ENCODE measurements at regions not wholly inside any gene's neighbourhood (a gene's known extent, or its start where the extent isn't known, plus 50 kb on each side); places are given as distances from the start of the nearest gene placed in this dataset.
"Not testable (repeated sequence)": the region's sequence is repeated elsewhere in the genome, so short reads cannot be mapped to it uniquely, and the experiment has no call there.

DNA sequence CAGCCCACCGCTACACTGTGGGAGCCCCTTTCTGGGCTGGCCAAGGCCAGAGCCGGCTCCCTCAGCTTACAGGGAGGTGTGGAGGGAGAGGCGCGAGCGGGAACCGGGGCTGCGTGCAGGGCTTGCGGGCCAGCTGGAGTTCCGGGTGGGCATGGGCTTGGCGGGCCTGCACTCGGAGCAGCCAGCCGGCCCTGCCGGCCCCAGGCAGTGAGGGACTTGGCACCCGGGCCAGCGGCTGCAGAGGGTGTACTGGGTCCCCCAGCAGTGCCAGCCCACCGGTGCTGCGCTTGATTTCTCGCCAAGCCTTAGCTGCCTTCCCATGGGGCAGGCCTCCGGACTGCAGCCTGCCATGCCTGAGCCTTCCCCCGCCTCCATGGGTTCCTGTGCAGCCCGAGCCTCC is 306.2 kb downstream of the PPP4R3C start:
- not testable (repeated sequence) for DNase-seq (ENCODE audit: low spot score)

DNA sequence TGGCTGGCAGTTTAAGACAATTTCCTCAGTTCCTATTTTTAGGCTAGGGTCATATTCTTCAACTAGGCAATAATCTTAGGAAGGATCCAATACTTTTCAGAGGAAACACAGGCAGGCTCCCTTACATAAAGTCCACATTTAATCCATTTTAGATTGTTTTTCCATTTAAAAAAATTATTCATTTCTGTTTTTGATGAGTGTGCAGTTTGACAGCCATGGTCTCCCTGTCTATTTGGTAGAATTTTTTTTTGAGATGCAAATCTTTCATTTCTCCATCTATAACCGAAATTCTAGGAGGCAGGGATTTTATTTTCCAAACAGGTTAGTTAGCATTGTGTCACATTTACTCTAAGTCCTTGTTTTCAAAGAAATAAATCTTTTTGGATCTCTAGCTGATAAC is 326.8 kb downstream of the PPP4R3C start:
- no peak for DNase-seq (ENCODE audit: low spot score)

DNA sequence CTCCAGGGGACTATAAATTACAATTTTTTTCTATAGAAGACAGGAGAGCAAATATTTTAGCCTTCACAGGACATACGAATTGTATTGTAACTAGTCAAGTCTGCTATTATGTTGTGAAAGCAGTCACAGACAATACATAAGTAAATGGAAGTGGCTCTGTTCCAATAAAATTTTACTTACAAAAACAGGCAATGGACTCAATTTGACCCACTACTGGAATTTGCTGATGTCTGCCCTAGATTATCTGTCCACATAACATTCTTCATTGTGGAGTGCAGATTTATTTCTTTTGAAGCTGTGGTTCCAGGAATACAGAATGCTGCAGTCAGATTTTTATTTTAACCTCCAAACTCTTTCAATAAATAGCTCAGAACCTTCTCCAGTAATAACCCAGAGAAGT is 330.3 kb downstream of the PPP4R3C start:
- DNase-seq (ENCODE audit: low spot score) = no peak

DNA sequence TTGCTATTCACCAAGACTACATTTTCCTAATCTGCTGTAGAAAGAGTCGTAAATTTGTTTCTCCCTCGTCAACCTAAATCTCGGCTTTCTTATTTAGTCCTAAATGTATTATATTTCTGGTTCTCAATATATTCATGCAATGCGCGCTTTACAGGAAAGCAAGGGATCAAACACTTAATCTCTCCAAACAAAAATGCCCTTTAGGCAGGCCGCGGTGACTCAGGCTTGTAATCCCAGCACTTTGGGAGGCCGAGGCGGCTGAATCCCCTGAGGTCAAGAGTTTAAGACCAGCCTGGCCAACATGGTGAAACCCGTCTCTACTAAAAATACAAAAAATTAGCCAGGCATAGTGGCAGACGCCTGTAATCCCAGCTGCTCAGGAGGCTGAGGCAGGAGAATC is 376.0 kb downstream of the PPP4R3C start:
- DNase-seq (ENCODE audit: low spot score) = not testable (repeated sequence)

DNA sequence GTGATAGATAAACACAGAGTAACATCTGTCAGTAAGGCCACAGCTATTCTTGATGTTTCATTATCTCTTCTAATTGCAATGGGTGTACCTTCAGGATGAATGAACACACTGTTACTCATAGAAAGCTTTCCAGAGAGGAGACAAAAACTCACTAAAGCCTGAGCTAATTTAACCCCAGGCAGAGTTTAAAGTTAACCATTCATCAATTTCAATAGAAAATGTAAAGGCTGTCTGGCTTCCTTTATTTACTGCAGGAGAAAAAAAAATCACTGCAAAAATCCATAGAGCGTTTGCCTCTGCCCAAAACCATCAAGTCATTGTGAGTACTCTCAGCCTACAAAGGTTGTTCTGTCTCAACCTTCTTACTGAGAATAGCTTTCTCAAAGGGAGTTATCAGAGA is 376.9 kb downstream of the PPP4R3C start:
- no peak for DNase-seq (ENCODE audit: low spot score)

DNA sequence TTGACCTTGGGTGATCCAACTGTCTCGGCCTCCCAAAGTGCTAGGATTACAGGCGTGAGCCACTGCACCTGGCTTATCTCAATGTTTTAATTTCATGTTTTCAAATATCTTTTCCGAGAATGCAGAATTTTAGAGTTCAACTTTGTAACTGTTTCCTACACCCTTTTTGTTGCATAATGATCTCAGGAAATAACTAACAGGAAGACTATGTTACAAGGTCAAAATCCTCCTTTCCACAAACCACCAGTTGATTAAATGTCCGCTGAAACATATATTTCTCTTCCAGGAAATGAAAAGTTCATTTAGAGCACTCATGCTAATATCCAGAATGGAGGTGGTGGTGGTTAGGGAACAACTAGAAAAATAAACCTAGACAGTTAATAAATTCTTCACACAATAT is 377.8 kb downstream of the PPP4R3C start:
- no peak for DNase-seq (ENCODE audit: low spot score)

DNA sequence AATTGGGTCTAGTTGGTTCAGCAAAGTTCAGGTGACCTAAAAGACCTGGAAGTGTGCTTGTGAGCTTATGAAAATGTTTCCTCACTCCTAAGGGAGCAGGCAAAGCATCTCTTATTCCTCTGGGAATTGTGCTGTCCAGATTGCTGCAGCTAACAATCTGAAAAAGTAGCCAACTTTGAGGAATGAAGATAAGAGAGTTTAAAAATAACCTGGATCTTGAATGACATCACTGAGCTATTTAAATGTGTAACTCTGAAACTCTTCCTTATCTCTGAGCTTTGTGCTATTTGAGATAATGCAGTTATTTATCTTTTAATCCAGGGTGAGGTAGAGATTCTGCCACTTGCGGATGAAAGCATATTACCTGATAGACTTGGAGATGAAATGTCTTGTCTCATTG is 384.8 kb downstream of the PPP4R3C start:
- DNase-seq (ENCODE audit: low spot score) = no peak

DNA sequence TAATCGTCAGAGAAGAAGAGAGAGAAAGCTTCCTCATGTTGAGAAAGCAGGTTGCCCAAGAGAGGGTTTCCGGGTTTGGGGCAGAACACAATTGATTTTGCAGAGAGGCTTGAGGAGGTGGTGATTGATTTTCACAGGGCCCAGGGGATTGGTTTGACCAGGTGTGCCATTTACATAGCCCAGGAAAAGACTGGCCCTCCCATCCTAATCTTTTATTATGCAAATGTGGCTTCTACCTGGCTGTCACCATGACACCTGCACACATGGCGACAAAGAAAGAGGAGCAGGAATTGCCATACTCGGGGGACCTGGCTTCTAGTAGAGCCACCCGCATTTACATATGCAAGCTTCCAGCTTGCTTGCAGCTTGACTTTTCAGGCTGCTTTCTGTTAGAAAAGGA is 405.3 kb downstream of the PPP4R3C start:
- no peak for DNase-seq (ENCODE audit: low spot score)

DNA sequence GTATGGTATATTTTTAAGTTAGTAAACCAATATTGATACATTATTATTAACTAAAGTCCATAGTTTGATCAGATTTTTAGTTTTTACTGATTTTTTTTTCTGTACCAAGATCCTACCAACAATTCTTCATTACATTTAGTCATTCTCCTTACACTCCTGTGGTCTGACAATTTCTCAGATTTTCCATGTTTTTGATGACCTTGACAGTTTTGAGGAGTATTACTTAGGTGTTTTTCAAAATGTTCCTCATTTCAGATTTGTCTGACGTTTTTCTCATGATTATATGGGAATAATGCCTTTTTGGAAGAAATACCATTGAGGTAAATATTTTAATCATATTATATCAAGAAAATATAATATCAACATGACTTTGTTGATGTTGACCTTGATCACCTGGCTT is 423.8 kb downstream of the PPP4R3C start:
- no peak for DNase-seq (ENCODE audit: low spot score)

DNA sequence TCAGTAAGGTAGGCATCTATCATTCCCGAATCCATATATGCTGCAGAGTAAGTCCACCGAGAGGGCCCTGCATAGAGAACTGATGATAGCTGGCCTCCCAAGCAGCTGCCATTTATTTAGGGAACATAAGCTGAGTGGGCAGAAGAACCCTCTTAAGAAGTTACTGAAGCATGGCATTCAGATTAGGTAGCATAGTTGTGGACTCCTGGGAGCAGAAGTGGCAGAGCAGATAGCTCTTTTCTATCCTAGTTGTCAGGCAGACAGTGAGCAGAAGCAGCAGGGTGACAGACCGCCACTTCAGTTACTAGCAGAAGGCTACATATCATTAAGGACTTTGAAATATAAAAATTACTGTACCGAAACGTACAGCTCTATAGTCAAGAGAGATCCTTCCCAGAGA is 454.7 kb downstream of the PPP4R3C start:
- no peak for DNase-seq (ENCODE audit: low spot score)

DNA sequence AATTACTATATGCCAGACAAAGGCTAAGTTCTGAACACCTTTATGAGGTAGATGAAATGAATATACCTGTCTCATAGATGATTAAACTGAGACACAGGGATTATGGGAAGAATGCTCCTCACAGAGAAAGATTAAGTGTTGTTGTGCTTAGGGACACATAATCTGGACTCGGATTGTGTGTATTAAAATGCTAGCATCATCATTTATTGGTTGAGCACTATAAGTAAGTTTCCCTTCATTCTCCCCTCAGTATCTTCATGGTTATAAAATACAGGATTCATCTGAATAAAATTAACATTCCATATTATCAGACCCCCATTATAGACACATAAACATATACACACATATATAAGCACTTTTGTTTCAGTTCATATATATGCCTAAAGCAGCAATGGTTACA is 463.5 kb downstream of the PPP4R3C start:
- no peak for DNase-seq (ENCODE audit: low spot score)

DNA sequence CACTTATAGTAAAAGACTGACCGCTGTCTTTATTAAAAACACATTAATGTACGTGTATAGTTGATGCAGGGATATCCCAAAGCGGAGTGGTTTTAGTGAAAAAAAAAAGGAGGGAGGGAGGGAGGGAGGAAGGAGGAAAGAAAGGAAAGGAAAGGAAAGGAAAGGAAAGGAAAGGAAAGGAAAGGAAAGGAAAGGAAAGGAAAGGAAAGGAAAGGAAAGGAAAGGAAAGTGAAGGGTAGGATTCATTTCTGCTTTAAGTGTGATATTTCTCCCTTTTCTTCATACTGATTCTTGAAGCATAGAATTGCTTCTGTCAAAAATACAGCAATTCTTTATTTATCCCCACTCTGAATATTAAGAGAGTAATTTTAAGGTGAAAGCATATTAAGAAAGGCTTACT is 504.9 kb downstream of the PPP4R3C start:
- DNase-seq (ENCODE audit: low spot score) = no peak

DNA sequence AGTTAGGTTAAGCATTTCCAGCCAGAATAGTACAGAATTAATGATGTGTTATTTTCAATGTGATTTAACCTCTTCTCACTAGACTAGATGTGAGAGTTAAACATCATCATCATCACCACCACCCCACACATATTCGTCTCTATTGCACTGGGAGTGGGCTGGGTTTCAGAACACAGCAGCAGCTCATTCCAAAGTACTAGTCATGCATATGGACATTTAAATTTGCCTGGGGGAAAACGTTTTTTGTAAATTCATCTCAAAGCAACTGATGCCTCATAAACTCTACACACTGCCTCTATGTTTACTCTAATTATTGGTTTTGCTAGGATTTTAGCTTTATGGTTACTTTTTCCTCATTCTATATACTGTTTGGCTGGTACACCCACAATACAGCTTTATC is 509.1 kb downstream of the PPP4R3C start:
- DNase-seq (ENCODE audit: low spot score) = no peak

DNA sequence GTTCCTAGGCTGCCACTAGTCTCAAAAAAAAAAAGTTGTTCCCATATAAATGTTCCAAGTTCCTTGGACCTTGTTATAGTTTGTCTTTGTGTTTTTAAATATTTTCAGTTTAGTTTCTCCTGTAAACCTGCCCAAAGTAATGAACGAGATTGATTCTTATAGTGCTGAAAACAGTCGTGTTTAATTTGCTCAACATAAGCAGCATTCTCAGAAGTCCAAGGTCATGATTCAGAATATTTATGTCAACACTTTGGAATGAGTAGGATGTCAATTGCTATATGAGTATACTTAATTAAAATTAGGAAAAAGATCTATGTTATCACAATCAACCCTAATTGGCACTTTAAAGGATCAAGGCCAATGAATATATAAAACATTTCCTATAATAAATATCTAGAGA is 510.9 kb downstream of the PPP4R3C start:
- DNase-seq (ENCODE audit: low spot score) = no peak

DNA sequence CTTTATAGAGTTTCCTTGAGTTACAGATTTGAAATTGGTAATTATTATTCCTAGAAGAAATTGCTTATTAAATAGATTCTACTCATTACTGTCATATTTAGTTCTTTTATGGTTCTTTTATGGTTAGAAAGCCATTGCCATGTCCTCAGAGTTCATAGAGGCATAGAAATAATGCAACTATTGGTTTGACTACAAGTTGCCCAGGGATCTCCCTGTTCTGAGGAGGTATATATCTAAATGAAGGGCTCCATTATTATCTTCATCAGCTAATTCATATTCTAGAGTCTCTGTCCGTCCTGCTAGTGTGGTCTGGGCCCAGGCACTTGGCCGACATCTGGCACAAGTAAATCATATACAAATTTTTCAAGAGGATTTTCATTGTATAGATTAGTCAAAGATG is 535.7 kb downstream of the PPP4R3C start:
- DNase-seq (ENCODE audit: low spot score) = no peak

DNA sequence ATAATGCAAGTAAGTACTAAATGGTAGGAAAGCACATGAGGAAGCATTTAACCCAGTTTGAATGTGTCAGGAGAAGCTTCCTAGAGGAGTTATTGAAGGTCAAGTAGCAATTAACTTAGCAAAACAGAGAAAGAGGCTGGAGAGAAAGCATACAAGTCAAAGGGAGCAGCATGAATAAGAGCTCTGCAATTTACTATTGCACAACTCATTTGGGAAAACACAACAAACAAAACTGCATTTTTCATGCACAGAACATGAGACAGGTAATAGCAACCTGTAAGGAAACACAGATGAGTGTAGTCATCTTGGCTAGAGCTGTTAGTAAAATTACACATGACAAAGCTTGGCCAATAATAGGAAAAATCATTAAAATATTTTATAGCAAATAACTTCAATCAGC is 538.1 kb downstream of the PPP4R3C start:
- no peak for DNase-seq (ENCODE audit: low spot score)

DNA sequence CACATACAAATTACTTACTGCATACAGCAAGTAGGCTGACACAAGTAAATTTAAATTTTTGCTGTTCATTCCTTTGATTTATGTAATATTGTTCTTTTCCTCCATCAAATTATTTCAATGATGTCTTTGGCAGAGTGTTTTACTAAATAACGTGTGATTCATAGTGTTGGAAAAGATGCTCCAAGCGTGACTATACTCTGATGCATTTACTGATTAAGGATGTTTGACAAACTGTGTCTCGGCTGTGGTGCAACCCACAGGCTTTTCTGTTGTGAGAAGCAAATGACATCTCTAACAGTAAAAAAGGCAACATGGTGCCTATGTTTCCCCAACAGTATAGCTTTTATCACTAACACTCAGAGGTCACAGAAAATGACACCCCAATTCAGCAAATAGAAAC is 540.9 kb downstream of the PPP4R3C start:
- DNase-seq (ENCODE audit: low spot score) = no peak

DNA sequence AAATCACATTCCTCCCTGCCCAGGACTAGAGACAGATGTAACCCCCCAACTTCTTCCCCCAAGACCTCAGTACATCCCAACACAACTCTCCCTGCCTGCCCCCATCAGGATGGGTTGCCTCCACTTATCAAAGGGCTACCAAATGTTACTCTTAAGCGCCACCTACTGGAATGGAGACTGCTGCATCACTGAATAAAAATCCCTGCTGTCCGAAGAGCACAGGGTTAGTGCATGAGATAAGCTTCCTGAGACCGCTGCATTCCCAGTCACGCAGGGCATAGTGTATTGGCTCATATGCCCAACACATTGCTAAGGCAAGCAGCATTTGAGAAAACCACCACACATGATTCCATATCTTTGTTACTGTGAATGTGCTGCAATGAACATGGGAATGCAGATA is 544.5 kb downstream of the PPP4R3C start:
- DNase-seq (ENCODE audit: low spot score) = no peak

DNA sequence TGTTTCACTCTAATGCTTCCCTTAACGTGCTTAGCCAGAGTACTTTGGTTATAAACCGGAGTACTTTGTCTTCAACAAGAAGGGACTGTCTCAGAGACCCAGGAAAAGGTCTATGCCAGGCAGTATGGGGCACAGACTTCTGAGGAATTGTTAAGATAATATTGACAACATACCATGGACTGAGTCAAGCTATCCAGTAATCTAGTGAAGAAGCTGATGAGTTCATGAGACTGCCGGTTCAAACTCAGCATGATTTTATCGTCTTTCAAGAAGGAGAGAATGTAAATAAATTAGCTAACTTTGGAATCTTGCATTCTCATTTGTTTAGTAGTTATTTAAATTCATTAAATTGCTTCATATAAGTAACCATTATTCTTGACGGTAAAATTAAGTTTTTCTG is 546.1 kb downstream of the PPP4R3C start:
- no peak for DNase-seq (ENCODE audit: low spot score)

DNA sequence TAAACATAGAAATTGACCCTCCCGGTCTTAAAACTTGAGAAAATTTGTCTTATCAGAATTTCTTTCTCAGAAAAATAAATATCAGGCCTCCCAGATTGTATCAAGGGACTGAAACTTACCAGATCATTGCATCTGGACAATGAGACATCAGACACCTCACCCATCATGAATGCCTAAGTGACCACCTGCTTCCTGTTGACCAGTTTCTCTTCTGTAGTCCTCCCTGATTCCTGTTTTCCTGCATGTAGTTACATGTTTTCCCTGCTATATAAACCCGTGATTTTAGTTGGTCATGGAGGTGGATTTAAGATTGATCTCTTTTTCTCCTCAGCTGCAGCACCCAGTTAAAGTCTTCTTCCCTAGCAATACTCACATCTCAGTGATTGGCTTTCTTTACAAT is 548.1 kb downstream of the PPP4R3C start:
- no peak for DNase-seq (ENCODE audit: low spot score)

DNA sequence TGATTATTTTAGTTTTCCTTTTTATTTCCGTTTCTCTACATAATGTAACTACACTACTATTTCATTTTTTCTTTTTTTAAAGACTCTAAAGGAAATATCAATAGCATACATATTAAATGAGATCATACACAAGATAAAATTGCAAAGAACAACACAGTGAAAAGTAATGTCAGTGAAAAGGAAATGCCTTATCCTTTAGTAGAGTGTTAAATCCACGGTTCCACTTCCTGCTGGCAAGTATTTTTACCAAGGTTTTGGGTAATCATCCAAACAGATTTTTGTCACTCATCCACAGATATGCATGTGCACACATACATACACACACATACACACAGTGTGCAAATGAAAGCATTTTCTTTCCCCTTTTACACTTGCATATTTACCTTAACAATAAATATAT is 548.9 kb downstream of the PPP4R3C start:
- DNase-seq (ENCODE audit: low spot score) = no peak

DNA sequence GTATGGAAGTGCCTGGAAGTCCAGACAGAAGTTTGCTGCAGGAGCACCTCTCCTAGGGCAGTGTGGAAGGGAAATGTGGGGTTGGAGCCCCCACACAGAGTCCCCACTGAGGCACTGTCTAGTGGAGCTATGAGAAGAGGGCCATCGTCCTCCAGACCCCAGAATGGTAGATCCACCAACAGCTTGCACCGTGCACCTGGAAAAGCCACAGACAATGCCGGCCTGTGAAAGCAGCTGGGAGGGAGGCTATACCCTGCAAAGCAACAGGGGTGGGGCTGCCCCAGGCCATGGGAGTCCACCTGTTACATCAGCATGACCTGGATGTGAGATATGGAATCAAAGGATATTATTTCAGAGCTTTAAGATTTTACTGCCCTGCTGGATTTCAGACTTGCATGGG is 551.4 kb downstream of the PPP4R3C start:
- DNase-seq (ENCODE audit: low spot score) = not testable (repeated sequence)

DNA sequence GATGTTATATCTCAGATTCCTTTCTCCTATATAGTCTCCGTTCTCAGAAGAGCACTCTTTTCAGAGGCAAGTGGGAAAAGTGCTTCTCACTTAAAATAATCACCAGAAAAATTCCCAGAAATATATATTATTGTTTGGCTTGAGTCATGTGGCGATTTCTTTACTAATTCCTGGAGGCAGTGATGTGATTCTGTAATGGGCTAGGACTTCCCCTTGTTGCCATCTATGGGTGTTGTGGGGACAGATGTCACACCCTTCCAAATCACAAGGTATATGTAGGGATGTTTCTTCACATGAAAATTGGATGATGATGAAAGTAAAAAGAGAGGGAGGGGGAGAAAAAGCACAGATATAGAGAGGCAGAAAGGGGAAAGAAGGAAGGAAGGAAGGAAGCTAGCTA is 553.4 kb downstream of the PPP4R3C start:
- DNase-seq (ENCODE audit: low spot score) = no peak

DNA sequence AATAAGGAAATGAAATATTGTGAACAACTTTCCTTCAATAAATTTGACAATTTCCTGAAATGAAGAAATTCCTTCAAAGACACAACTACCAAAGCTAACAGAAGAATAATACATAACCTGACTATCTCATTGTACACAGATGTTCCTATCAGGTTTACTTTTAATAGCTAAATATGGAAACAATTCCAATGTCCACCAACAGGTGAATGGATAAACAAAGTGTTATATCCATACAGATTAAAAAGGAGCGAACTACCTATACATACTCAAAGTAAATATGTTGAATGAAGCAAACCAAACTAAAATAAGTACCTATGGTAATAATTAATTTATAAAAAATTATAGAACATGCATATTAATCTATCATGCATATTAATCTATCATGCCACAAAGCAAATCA is 554.9 kb downstream of the PPP4R3C start:
- no peak for DNase-seq (ENCODE audit: low spot score)

DNA sequence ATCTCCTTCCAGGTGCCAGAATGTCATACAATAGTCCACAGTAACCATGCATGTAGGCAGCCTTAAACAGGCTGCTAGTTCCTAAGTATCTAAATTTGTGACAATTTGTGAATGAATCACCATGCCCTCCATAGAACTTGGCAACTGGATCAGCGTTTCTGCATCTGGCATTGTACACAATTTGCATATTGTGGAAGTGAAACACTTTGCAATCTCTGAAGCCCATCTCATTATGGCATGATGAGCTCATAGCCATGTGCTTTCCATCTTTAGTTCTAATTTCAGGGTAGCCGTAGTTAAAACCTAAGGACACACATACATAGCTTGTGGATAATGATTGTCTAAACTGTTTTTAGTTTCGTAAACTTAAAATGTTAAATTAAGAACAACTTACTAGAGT is 573.6 kb downstream of the PPP4R3C start:
- DNase-seq (ENCODE audit: low spot score) = peak; percentile 1

All from AG08395 (cell line).